ENCODE measurements at regions not wholly inside any gene's neighbourhood (a gene's known extent, or its start where the extent isn't known, plus 50 kb on each side); places are given as distances from the start of the nearest gene placed in this dataset.

DNA sequence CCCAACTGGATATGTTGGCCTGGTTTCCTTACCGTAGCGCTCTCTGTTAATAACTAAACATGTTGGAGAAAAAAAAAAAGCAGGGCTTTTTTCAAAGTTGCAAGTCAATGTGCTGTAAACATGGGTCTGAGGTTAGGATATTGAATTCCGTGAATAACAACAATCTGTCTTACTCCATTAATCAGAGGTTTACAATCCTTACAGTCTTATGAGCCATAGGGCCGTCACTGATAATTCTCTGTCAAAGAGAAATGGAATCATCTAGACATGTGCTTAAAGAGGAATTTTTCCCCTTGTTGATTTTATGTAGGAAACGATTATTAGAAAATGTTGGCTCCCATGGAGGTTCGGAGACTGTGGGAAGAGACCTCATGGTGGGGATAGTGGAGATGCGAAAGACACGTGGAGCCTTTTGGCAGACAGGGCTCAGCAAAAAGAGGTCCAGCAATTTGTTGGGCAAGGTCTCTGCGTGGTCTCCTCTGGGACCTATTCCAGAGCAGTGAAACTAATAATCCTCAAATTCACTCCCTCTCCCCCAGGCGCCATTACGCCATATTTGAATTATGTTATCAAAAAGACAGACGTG is 83.5 kb upstream of the CLDN14 start:
- H3K9me3 ChIP-seq (ENCODE audit: control insufficient read depth in 2 of 2, insufficient read depth in 1 of 2, low read depth in 1 of 2, low read length in 1 of 2) = no peaks in the 10 kb centered on the region
- H3K27ac ChIP-seq (ENCODE audit: low read depth in 1 of 3, low read length in 2 of 3) = no peak overlapping the region
- WGBS, 3 donors = 76 to 78% (median 77%) methylated on average over 12 of the region's 12 CpGs
- peaks cover 0 to 2% (median 0%) of the 10 kb centered on the region in 3 donors for H3K27me3 ChIP-seq (ENCODE audit: control insufficient read depth in 3 of 3, insufficient read depth in 3 of 3, low read length in 3 of 3)
- no peaks in the 10 kb centered on the region for H3K36me3 ChIP-seq (ENCODE audit: control insufficient read depth in 3 of 3, insufficient read depth in 2 of 3, low read depth in 1 of 3, low read length in 3 of 3)
- no peak overlapping the region for H3K4me3 ChIP-seq (ENCODE audit: low read depth in 1 of 3, low read length in 3 of 3)
- no peak for FAIRE-seq
- H3K4me1 ChIP-seq (ENCODE audit: control insufficient read depth in 3 of 3, insufficient read depth in 2 of 3, low read depth in 1 of 3, low read length in 2 of 3) = no peaks in the 10 kb centered on the region
- no peak for DNase-seq

DNA sequence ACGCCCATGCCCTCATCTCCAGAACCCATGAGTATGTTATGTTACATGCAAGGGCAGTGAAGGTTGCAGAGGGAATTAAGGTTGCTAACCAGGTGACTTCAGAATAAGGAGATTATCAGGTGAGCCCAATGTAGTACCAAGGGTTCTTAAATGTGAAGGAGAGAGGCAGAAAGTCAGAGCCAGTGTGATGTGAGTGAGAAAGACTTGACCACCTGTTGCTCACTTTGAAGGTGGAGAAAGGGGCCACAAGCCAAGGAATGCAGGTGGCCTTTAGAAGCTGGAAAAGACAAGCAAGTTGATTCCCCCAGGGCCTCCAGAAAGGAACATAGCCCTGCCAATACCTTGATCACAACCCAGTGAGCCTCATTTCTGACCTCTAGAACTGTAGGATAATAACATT is 84.7 kb upstream of the CLDN14 start:
- Histone ChIP-seq H3K27ac (ENCODE audit: low read depth in 1 of 3, low read length in 2 of 3) (no peak overlapping the region), H3K36me3 (ENCODE audit: control insufficient read depth in 3 of 3, insufficient read depth in 2 of 3, low read depth in 1 of 3, low read length in 3 of 3) (no peaks in the 10 kb centered on the region), H3K9me3 (ENCODE audit: control insufficient read depth in 2 of 2, insufficient read depth in 1 of 2, low read depth in 1 of 2, low read length in 1 of 2) (no peaks in the 10 kb centered on the region), H3K27me3 (ENCODE audit: control insufficient read depth in 3 of 3, insufficient read depth in 3 of 3, low read length in 3 of 3) (peaks cover 0 to 2% (median 0%) of the 10 kb centered on the region in 3 donors), H3K4me1 (ENCODE audit: control insufficient read depth in 3 of 3, insufficient read depth in 2 of 3, low read depth in 1 of 3, low read length in 2 of 3) (no peaks in the 10 kb centered on the region), H3K4me3 (ENCODE audit: low read depth in 1 of 3, low read length in 3 of 3) (no peak overlapping the region)
- DNase-seq (no peak), FAIRE-seq (no peak)
- WGBS, 3 donors = 0% methylated on average over 1 of the region's 1 CpG

DNA sequence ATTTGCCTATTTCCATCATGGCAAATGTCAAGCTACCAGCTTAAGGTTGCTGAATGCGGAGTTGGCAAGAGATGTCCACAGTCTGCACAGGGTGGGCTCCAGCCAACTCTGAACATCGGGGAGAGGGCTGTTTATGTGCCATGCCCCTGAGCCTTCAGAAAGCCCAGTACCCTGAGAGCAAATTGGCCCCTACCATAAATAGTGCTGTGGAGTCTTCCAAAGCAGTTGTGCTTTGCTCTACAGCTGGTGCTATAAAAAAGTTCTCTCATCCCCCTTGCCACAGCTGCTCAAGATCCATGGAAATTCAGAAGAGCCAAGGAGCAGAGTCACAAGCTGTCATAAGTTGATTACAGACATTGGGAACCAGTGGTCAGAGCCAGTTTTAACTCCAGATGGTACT is 85.6 kb upstream of the CLDN14 start:
- H3K27me3 ChIP-seq (ENCODE audit: control insufficient read depth in 3 of 3, insufficient read depth in 3 of 3, low read length in 3 of 3) = peaks cover 0 to 2% (median 0%) of the 10 kb centered on the region in 3 donors
- 88 to 93% (median 88%) methylated on average over 2 of the region's 2 CpGs for WGBS, 3 donors
- DNase-seq = no peak
- FAIRE-seq = no peak
- H3K27ac ChIP-seq (ENCODE audit: low read depth in 1 of 3, low read length in 2 of 3) = no peak overlapping the region
- H3K4me1 ChIP-seq (ENCODE audit: control insufficient read depth in 3 of 3, insufficient read depth in 2 of 3, low read depth in 1 of 3, low read length in 2 of 3) = no peaks in the 10 kb centered on the region
- no peak overlapping the region for H3K4me3 ChIP-seq (ENCODE audit: low read depth in 1 of 3, low read length in 3 of 3)
- H3K9me3 ChIP-seq (ENCODE audit: control insufficient read depth in 2 of 2, insufficient read depth in 1 of 2, low read depth in 1 of 2, low read length in 1 of 2) = no peaks in the 10 kb centered on the region
- H3K36me3 ChIP-seq (ENCODE audit: control insufficient read depth in 3 of 3, insufficient read depth in 2 of 3, low read depth in 1 of 3, low read length in 3 of 3) = no peaks in the 10 kb centered on the region

DNA sequence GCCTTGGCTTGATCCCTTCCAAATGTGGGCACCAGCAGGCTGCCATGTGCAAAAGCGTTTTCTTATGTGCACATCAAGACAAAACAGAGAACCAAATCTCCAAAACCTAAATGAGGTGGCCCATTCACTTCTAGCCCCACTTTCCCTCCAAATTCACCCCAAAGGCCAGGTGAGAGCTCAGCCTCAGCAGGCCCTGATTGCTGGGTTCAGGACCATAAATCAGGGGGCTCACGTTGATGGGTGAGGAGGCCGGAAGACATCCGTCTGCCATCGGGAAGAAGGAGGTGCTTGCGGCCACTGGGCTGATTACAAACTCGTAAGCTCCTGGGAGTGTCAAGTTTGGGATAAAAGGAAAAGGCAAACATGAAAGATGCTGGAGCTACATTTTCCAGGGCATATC is 86.7 kb upstream of the CLDN14 start:
- no peak overlapping the region for H3K4me3 ChIP-seq (ENCODE audit: low read depth in 1 of 3, low read length in 3 of 3)
- no peak overlapping the region for H3K27ac ChIP-seq (ENCODE audit: low read depth in 1 of 3, low read length in 2 of 3)
- 78 to 86% (median 85%) methylated on average over 7 of the region's 7 CpGs for WGBS, 3 donors
- H3K9me3 ChIP-seq (ENCODE audit: control insufficient read depth in 2 of 2, insufficient read depth in 1 of 2, low read depth in 1 of 2, low read length in 1 of 2) = no peaks in the 10 kb centered on the region
- no peak for DNase-seq
- H3K27me3 ChIP-seq (ENCODE audit: control insufficient read depth in 3 of 3, insufficient read depth in 3 of 3, low read length in 3 of 3) = peaks cover 0 to 2% (median 0%) of the 10 kb centered on the region in 3 donors
- no peaks in the 10 kb centered on the region for H3K36me3 ChIP-seq (ENCODE audit: control insufficient read depth in 3 of 3, insufficient read depth in 2 of 3, low read depth in 1 of 3, low read length in 3 of 3)
- no peaks in the 10 kb centered on the region for H3K4me1 ChIP-seq (ENCODE audit: control insufficient read depth in 3 of 3, insufficient read depth in 2 of 3, low read depth in 1 of 3, low read length in 2 of 3)
- no peak for FAIRE-seq

DNA sequence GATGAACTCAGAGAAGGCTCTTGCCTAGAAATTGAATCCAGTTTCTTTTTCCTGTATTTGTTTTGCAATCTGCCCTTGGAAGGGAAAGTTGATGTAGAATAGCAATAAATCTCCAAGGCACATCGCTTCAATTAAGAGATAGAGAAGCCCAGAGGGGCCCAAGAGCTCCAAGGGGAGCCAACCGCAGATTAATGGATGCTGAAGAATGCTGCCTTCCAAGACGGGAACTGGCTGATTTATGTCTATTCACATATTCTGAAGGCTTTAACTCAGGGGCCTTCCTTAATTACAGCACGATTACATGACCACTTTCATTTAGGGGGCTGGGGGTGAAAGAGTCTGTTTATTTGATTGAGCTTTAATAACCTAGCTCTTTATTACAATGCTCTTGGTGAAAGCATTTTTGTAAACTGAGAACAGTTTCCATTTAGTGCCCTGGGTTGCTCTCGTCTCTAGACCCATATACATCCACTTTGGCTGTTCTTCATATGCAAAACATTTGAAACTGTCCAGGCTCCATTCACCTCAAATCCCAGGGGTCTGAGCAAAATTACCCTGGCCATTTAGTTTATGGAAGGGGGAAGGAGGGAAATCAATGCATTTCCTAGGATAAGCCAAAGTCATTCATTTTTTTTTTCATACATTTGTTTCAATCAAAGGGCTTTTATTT is 87.4 kb upstream of the CLDN14 start:
- 56 to 65% (median 58%) methylated on average over 5 of the region's 5 CpGs for WGBS, 3 donors
- H3K27ac ChIP-seq (ENCODE audit: low read depth in 1 of 3, low read length in 2 of 3) = no peak overlapping the region
- H3K27me3 ChIP-seq (ENCODE audit: control insufficient read depth in 3 of 3, insufficient read depth in 3 of 3, low read length in 3 of 3) = peaks cover 0 to 2% (median 0%) of the 10 kb centered on the region in 3 donors
- no peaks in the 10 kb centered on the region for H3K4me1 ChIP-seq (ENCODE audit: control insufficient read depth in 3 of 3, insufficient read depth in 2 of 3, low read depth in 1 of 3, low read length in 2 of 3)
- H3K9me3 ChIP-seq (ENCODE audit: control insufficient read depth in 2 of 2, insufficient read depth in 1 of 2, low read depth in 1 of 2, low read length in 1 of 2) = no peaks in the 10 kb centered on the region
- H3K4me3 ChIP-seq (ENCODE audit: low read depth in 1 of 3, low read length in 3 of 3) = no peak overlapping the region
- DNase-seq (no peak), FAIRE-seq (no peak)
- H3K36me3 ChIP-seq (ENCODE audit: control insufficient read depth in 3 of 3, insufficient read depth in 2 of 3, low read depth in 1 of 3, low read length in 3 of 3) = no peaks in the 10 kb centered on the region

DNA sequence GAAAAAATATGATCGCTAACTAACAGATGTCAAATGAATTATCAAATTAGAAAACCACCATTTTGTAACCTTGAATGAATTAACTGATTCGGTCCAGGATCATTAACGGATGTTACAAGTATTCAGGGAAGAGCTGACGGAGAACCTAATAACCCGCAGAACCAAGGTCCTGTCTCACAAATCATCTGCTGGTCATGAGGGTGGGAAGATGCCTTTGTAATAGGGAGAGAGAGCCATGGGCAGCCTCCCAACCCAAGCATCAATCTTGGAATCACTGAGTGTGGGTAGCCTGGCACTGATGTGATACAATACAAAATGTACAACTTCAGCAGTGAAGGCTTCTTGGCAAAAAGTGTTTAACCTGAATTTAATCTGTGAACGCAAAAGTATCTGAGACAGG is 89.6 kb upstream of the CLDN14 start:
- DNase-seq = no peak
- no peaks in the 10 kb centered on the region for H3K4me1 ChIP-seq (ENCODE audit: control insufficient read depth in 3 of 3, insufficient read depth in 2 of 3, low read depth in 1 of 3, low read length in 2 of 3)
- no peaks in the 10 kb centered on the region for H3K36me3 ChIP-seq (ENCODE audit: control insufficient read depth in 3 of 3, insufficient read depth in 2 of 3, low read depth in 1 of 3, low read length in 3 of 3)
- H3K27me3 ChIP-seq (ENCODE audit: control insufficient read depth in 3 of 3, insufficient read depth in 3 of 3, low read length in 3 of 3) = peaks cover 0 to 2% (median 0%) of the 10 kb centered on the region in 3 donors
- H3K4me3 ChIP-seq (ENCODE audit: low read depth in 1 of 3, low read length in 3 of 3) = no peak overlapping the region
- H3K9me3 ChIP-seq (ENCODE audit: control insufficient read depth in 2 of 2, insufficient read depth in 1 of 2, low read depth in 1 of 2, low read length in 1 of 2) = no peaks in the 10 kb centered on the region
- WGBS, 3 donors = 93 to 96% (median 93%) methylated on average over 6 of the region's 6 CpGs
- no peak overlapping the region for H3K27ac ChIP-seq (ENCODE audit: low read depth in 1 of 3, low read length in 2 of 3)
- FAIRE-seq = no peak

DNA sequence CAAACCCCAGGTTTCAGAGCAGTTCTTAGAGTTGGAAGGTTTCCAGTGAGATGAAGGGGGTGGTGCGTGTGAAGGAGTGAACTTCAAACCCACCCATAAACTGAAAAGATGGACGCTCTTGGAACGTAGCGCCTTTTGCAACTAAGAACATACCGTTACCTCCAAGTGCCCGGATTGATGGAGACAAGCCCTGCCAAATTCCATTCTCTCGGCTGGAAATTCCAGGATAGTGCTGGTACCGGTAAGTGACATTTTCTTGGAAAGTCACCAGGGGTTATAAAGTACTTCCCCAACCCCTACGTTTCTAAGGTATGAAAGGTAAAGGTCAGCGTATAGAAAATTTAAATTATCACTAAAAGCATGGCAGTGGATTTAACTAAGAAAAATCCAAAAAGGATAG is 91.6 kb upstream of the CLDN14 start:
- Histone ChIP-seq H3K4me3 (ENCODE audit: low read depth in 1 of 3, low read length in 3 of 3) (no peak overlapping the region), H3K9me3 (ENCODE audit: control insufficient read depth in 2 of 2, insufficient read depth in 1 of 2, low read depth in 1 of 2, low read length in 1 of 2) (no peaks in the 10 kb centered on the region), H3K27me3 (ENCODE audit: control insufficient read depth in 3 of 3, insufficient read depth in 3 of 3, low read length in 3 of 3) (peaks cover 0 to 4% (median 2%) of the 10 kb centered on the region in 3 donors), H3K27ac (ENCODE audit: low read depth in 1 of 3, low read length in 2 of 3) (no peak overlapping the region), H3K36me3 (ENCODE audit: control insufficient read depth in 3 of 3, insufficient read depth in 2 of 3, low read depth in 1 of 3, low read length in 3 of 3) (no peaks in the 10 kb centered on the region), H3K4me1 (ENCODE audit: control insufficient read depth in 3 of 3, insufficient read depth in 2 of 3, low read depth in 1 of 3, low read length in 2 of 3) (no peaks in the 10 kb centered on the region)
- WGBS, 3 donors = 47 to 67% (median 49%) methylated on average over 10 of the region's 10 CpGs
- DNase-seq = no peak
- no peak for FAIRE-seq

DNA sequence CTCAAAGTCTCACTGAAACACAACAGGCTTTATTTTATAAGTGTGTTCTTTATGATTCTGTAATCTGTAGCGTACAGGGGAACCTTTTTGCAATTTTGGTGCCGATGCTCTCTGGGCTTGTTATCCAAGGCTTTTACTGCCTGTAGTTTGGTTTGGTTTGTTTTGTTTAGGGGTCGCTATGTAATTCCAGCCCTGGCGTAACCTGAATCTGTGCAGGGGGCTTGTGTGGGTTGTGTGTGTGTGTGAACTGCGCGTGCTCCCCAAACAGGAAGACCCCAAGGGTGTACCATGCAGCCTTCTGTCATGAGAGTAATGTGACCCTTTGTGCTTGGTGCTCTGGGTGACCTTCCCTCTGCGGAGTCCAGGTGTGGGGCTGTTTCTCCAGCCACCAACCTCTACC is 92.1 kb upstream of the CLDN14 start:
- WGBS, 3 donors = 85 to 89% (median 87%) methylated on average over 7 of the region's 7 CpGs
- no peak overlapping the region for H3K4me3 ChIP-seq (ENCODE audit: low read depth in 1 of 3, low read length in 3 of 3)

DNA sequence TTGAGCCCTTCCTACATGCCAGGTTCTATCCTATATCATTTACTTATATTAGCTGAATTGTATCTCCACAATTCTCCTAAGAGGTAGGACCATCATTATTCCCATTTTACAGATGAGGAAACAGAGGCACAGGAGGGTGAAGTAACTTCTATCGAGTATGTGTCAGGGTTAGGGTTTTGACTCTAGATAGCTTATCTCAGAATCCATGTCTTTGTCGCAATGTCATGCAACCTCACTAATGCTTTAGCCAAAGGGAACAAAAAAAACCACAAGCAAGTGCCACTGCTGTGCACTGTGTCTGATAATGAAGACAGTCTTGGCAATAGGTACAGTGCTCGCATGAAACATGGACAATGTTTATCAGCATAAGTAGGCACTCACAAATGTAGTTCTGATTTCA is 95.4 kb upstream of the CLDN14 start:
- Histone ChIP-seq H3K9me3 (ENCODE audit: control insufficient read depth in 2 of 2, insufficient read depth in 1 of 2, low read depth in 1 of 2, low read length in 1 of 2) (no peaks in the 10 kb centered on the region), H3K4me1 (ENCODE audit: control insufficient read depth in 3 of 3, insufficient read depth in 2 of 3, low read depth in 1 of 3, low read length in 2 of 3) (no peaks in the 10 kb centered on the region), H3K36me3 (ENCODE audit: control insufficient read depth in 3 of 3, insufficient read depth in 2 of 3, low read depth in 1 of 3, low read length in 3 of 3) (no peaks in the 10 kb centered on the region), H3K27ac (ENCODE audit: low read depth in 1 of 3, low read length in 2 of 3) (no peak overlapping the region), H3K4me3 (ENCODE audit: low read depth in 1 of 3, low read length in 3 of 3) (no peak overlapping the region), H3K27me3 (ENCODE audit: control insufficient read depth in 3 of 3, insufficient read depth in 3 of 3, low read length in 3 of 3) (peaks cover 0 to 2% (median 2%) of the 10 kb centered on the region in 3 donors)
- DNase-seq (no peak), FAIRE-seq (no peak)
- 74 to 84% (median 76%) methylated on average over 3 of the region's 3 CpGs for WGBS, 3 donors

More for the DNA sequence above, 92.1 kb upstream of the CLDN14 start:
- FAIRE-seq = no peak
- no peak overlapping the region for H3K27ac ChIP-seq (ENCODE audit: low read depth in 1 of 3, low read length in 2 of 3)
- no peaks in the 10 kb centered on the region for H3K4me1 ChIP-seq (ENCODE audit: control insufficient read depth in 3 of 3, insufficient read depth in 2 of 3, low read depth in 1 of 3, low read length in 2 of 3)
- no peaks in the 10 kb centered on the region for H3K36me3 ChIP-seq (ENCODE audit: control insufficient read depth in 3 of 3, insufficient read depth in 2 of 3, low read depth in 1 of 3, low read length in 3 of 3)
- no peaks in the 10 kb centered on the region for H3K9me3 ChIP-seq (ENCODE audit: control insufficient read depth in 2 of 2, insufficient read depth in 1 of 2, low read depth in 1 of 2, low read length in 1 of 2)
- DNase-seq = no peak
- H3K27me3 ChIP-seq (ENCODE audit: control insufficient read depth in 3 of 3, insufficient read depth in 3 of 3, low read length in 3 of 3) = peaks cover 0 to 2% (median 2%) of the 10 kb centered on the region in 3 donors

All from small intestine (tissue), 7 donors.